Muscle layer of colon (tissue), 2 donors: ENCODE measurements at regions not wholly inside any gene's neighbourhood (a gene's known extent, or its start where the extent isn't known, plus 50 kb on each side); places are given as distances from the start of the nearest gene placed in this dataset.

Source experiments
- H3K27ac ChIP-seq: one replicate; pipeline ENCODE4 v1.7.0; 2013; ENCODE audit warnings: low read depth, mild to moderate bottlenecking, low read length, moderate library complexity
- H3K27me3 ChIP-seq, 2 donors: one replicate each; pipeline ENCODE4 v1.7.0; 2013; ENCODE audit warnings: low read length in 2 of 2, mild to moderate bottlenecking in 2 of 2; ENCODE audit not compliant: insufficient read depth in 2 of 2, control insufficient read depth in 1 of 2
- H3K36me3 ChIP-seq: one replicate; pipeline ENCODE4 v1.7.0; 2013; ENCODE audit warnings: mild to moderate bottlenecking, low read length; ENCODE audit not compliant: insufficient read depth
- H3K4me1 ChIP-seq: one replicate; pipeline ENCODE4 v1.7.0; 2013; ENCODE audit warnings: mild to moderate bottlenecking, low read length; ENCODE audit not compliant: insufficient read depth
- H3K4me3 ChIP-seq, 2 donors: one replicate each; pipeline ENCODE4 v1.7.0; 2013; ENCODE audit warnings: low read length in 2 of 2, low read depth in 1 of 2, mild to moderate bottlenecking in 1 of 2, moderate library complexity in 1 of 2
- H3K9ac ChIP-seq: one replicate; pipeline ENCODE4 v1.7.0; 2013; ENCODE audit warnings: low read length
- H3K9me3 ChIP-seq: one replicate; pipeline ENCODE4 v1.7.0; 2013; ENCODE audit warnings: mild to moderate bottlenecking, low read length
- donor health status: abdominal sarcoma.
- donor health status: Adenocarcinoma of cecum.

- Histone ChIP-seq H3K27ac (no peak overlapping the region), H3K9ac (no peak overlapping the region), H3K27me3 (no peaks in the 10 kb centered on the region), H3K4me3 (no peak overlapping the region), H3K4me1 (no peaks in the 10 kb centered on the region), H3K36me3 (no peaks in the 10 kb centered on the region), H3K9me3 (no peaks in the 10 kb centered on the region)
Measured at GRCh38 chr2:14126846-14127245, 505.7 kb upstream of the LRATD1 start.

- no peak overlapping the region for H3K9ac ChIP-seq
- H3K9me3 ChIP-seq = no peaks in the 10 kb centered on the region
- H3K4me1 ChIP-seq = no peaks in the 10 kb centered on the region
- H3K4me3 ChIP-seq = no peak overlapping the region
- H3K27ac ChIP-seq = no peak overlapping the region
- no peaks in the 10 kb centered on the region for H3K36me3 ChIP-seq
- H3K27me3 ChIP-seq = no peaks in the 10 kb centered on the region
Measured at GRCh38 chr2:14127765-14128164, 504.8 kb upstream of the LRATD1 start.

- no peak overlapping the region for H3K27ac ChIP-seq
- no peaks in the 10 kb centered on the region for H3K27me3 ChIP-seq
- no peaks in the 10 kb centered on the region for H3K4me1 ChIP-seq
- no peaks in the 10 kb centered on the region for H3K9me3 ChIP-seq
- H3K36me3 ChIP-seq = no peaks in the 10 kb centered on the region
- H3K9ac ChIP-seq = no peak overlapping the region
- no peak overlapping the region for H3K4me3 ChIP-seq
Measured at GRCh38 chr2:14132386-14132785, 500.1 kb upstream of the LRATD1 start.

- Histone ChIP-seq H3K4me1 (no peaks in the 10 kb centered on the region), H3K4me3 (no peak overlapping the region), H3K27me3 (no peaks in the 10 kb centered on the region), H3K9me3 (no peaks in the 10 kb centered on the region), H3K27ac (no peak overlapping the region), H3K9ac (no peak overlapping the region), H3K36me3 (no peaks in the 10 kb centered on the region)
Measured at GRCh38 chr2:14134771-14135170, 497.7 kb upstream of the LRATD1 start.

- Histone ChIP-seq H3K4me1 (no peaks in the 10 kb centered on the region), H3K27ac (no peak overlapping the region), H3K9ac (no peak overlapping the region), H3K9me3 (no peaks in the 10 kb centered on the region), H3K4me3 (no peak overlapping the region), H3K36me3 (no peaks in the 10 kb centered on the region), H3K27me3 (no peaks in the 10 kb centered on the region)
Measured at GRCh38 chr2:14136030-14136429, 496.5 kb upstream of the LRATD1 start.

- H3K27me3 ChIP-seq = no peaks in the 10 kb centered on the region
- no peak overlapping the region for H3K9ac ChIP-seq
- no peaks in the 10 kb centered on the region for H3K36me3 ChIP-seq
- no peaks in the 10 kb centered on the region for H3K9me3 ChIP-seq
- no peak overlapping the region for H3K27ac ChIP-seq
- no peaks in the 10 kb centered on the region for H3K4me1 ChIP-seq
- no peak overlapping the region for H3K4me3 ChIP-seq
Measured at GRCh38 chr2:14137643-14138042, 494.9 kb upstream of the LRATD1 start.

GRCh38 chr2:14140009-14140550 is 492.4 kb upstream of the LRATD1 start:
- Histone ChIP-seq H3K4me1 (no peaks in the 10 kb centered on the region), H3K9me3 (no peaks in the 10 kb centered on the region), H3K9ac (no peak overlapping the region), H3K27me3 (no peaks in the 10 kb centered on the region), H3K36me3 (no peaks in the 10 kb centered on the region), H3K4me3 (no peak overlapping the region), H3K27ac (no peak overlapping the region)

- no peaks in the 10 kb centered on the region for H3K27me3 ChIP-seq
- no peak overlapping the region for H3K4me3 ChIP-seq
- H3K4me1 ChIP-seq = no peaks in the 10 kb centered on the region
- H3K9me3 ChIP-seq = no peaks in the 10 kb centered on the region
- H3K36me3 ChIP-seq = no peaks in the 10 kb centered on the region
- H3K27ac ChIP-seq = no peak overlapping the region
- H3K9ac ChIP-seq = no peak overlapping the region
Measured at GRCh38 chr2:14143435-14143834, 489.1 kb upstream of the LRATD1 start.

- Histone ChIP-seq H3K4me1 (no peaks in the 10 kb centered on the region), H3K9ac (no peak overlapping the region), H3K27ac (no peak overlapping the region), H3K36me3 (no peaks in the 10 kb centered on the region), H3K27me3 (no peaks in the 10 kb centered on the region), H3K4me3 (no peak overlapping the region), H3K9me3 (no peaks in the 10 kb centered on the region)
Measured at GRCh38 chr2:14148216-14148615, 484.3 kb upstream of the LRATD1 start.

GRCh38 chr2:14157816-14158215 is 474.7 kb upstream of the LRATD1 start:
- no peaks in the 10 kb centered on the region for H3K27me3 ChIP-seq
- no peaks in the 10 kb centered on the region for H3K4me1 ChIP-seq
- H3K4me3 ChIP-seq = no peak overlapping the region
- H3K9ac ChIP-seq = no peak overlapping the region
- H3K9me3 ChIP-seq = no peaks in the 10 kb centered on the region
- H3K36me3 ChIP-seq = no peaks in the 10 kb centered on the region
- no peak overlapping the region for H3K27ac ChIP-seq

- Histone ChIP-seq H3K27me3 (no peaks in the 10 kb centered on the region), H3K36me3 (no peaks in the 10 kb centered on the region), H3K9me3 (no peaks in the 10 kb centered on the region), H3K9ac (no peak overlapping the region), H3K27ac (no peak overlapping the region), H3K4me1 (no peaks in the 10 kb centered on the region), H3K4me3 (no peak overlapping the region)
Measured at GRCh38 chr2:14180333-14180732, 452.2 kb upstream of the LRATD1 start.

GRCh38 chr2:14182227-14182946 is 450.1 kb upstream of the LRATD1 start:
- Histone ChIP-seq H3K9ac (no peak overlapping the region), H3K4me1 (no peaks in the 10 kb centered on the region), H3K9me3 (no peaks in the 10 kb centered on the region), H3K27me3 (no peaks in the 10 kb centered on the region), H3K27ac (no peak overlapping the region), H3K36me3 (no peaks in the 10 kb centered on the region), H3K4me3 (no peak overlapping the region)
